K562 (cell line): ENCODE measurements at regions not wholly inside any gene's neighbourhood (a gene's known extent, or its start where the extent isn't known, plus 50 kb on each side); places are given as distances from the start of the nearest gene placed in this dataset.

Source experiments
- ATAC-seq: fragments of 200-7000 bp; cut with Tn5 transposase; 3 replicates; pipeline ENCODE4 v1.9.1; 2020; ENCODE audit warnings: moderate library complexity
- BruUV-seq: library from RNA; stranded (reverse); fragments of 400-500 nt; replicated peaks from 2 replicates; lab custom pipeline; 2021; lab: Mats Ljungman, UMichigan
- CTCF ChIA-PET: fragments of 300-600 bp; formaldehyde crosslinking; extraction: SDS; loops from one replicate; lab custom pipeline; 2021; ENCODE audit warnings: low intra/inter-chr PET ratio; lab: Yijun Ruan, JAX
- POLR2A ChIA-PET: fragments of 300-600, 350-650 bp; sonication (Branson Sonifier 250); formaldehyde crosslinking; extraction: SDS; loops from one replicate; lab custom pipeline; 2021; ENCODE audit warnings: antibody characterized with exemption, inconsistent platforms; lab: Yijun Ruan, JAX
- DNase-seq, 4 experiments: peaks; one replicate each; pipeline versions ENCODE4 v3.0.0 to v3.0.0-alpha.2; 2011 to 2018; ENCODE audit warnings: low spot score in 3 of 4, mixed read lengths in 3 of 4; ENCODE audit errors: extremely low read depth in 1 of 4
- FAIRE-seq: peaks from 2 replicates; lab custom pipeline; 2011; peaks lifted over from hg19 to GRCh38; lab: Jason Lieb, UNC
- H2AFZ ChIP-seq: 2 replicates; pipeline ENCODE4 v1.6.0; 2011; ENCODE audit warnings: low read depth, low read length, control low read depth, inconsistent platforms
- H3K27ac ChIP-seq: fragments of 200-600 bp; 3 replicates; pipeline ENCODE4 v1.8.0; 2011; ENCODE audit warnings: low read depth, mild to moderate bottlenecking, control low read depth, inconsistent platforms, low read length, moderate library complexity, mixed read lengths; ENCODE audit errors: extremely low read depth
- H3K27me3 ChIP-seq, 2 experiments: fragments of 300-600 bp in 1 of 2; 2 replicates in 1 of 2; 3 replicates in 1 of 2; pipeline versions ENCODE4 v1.6.0 to v1.8.0; 2011; ENCODE audit warnings: inconsistent platforms in 2 of 2, low read length in 2 of 2, mild to moderate bottlenecking in 1 of 2, mixed read lengths in 1 of 2, moderate library complexity in 1 of 2; ENCODE audit not compliant: control insufficient read depth in 2 of 2, insufficient read depth in 2 of 2
- H3K36me3 ChIP-seq: fragments of 300-600 bp; 3 replicates; pipeline ENCODE4 v1.8.0; 2011; ENCODE audit warnings: mild to moderate bottlenecking, low read length, inconsistent platforms; ENCODE audit not compliant: control insufficient read depth, insufficient read depth
- H3K4me1 ChIP-seq, 2 experiments: fragments of 200-600 bp in 1 of 2; replicated peaks in 1 of 2; 2 replicates in 1 of 2; 3 replicates in 1 of 2; pipeline versions ENCODE4 v1.5.1 to v1.8.0; 2011; ENCODE audit warnings: inconsistent platforms in 2 of 2, low read length in 2 of 2, mild to moderate bottlenecking in 1 of 2, mixed read lengths in 1 of 2, moderate library complexity in 1 of 2; ENCODE audit not compliant: control insufficient read depth in 2 of 2, insufficient read depth in 2 of 2
- H3K4me2 ChIP-seq: 2 replicates; pipeline ENCODE4 v1.6.1; 2011; ENCODE audit warnings: low read length, control low read depth, inconsistent platforms, mixed read lengths; ENCODE audit not compliant: insufficient read depth
- H3K4me3 ChIP-seq: fragments of 200-600 bp; sonication (generic), shearing (Covaris generic); 2 replicates; pipeline ENCODE4 v1.5.1; 2016; ENCODE audit warnings: control low read depth, inconsistent platforms
- H3K79me2 ChIP-seq: fragments of 200-600 bp; 3 replicates; pipeline ENCODE4 v1.8.0; 2011; ENCODE audit warnings: low read length, inconsistent platforms; ENCODE audit not compliant: control insufficient read depth, insufficient read depth
- H3K9ac ChIP-seq, 2 experiments: 2 replicates each; pipeline versions ENCODE4 v1.6.0 to v1.6.1; 2011; ENCODE audit warnings: low read depth in 2 of 2, low read length in 2 of 2, control low read depth in 1 of 2, inconsistent platforms in 1 of 2, mild to moderate bottlenecking in 1 of 2, mixed read lengths in 1 of 2; ENCODE audit not compliant: insufficient read depth in 1 of 2
- H3K9me1 ChIP-seq: one replicate; pipeline ENCODE4 v1.6.0; 2011; ENCODE audit warnings: inconsistent platforms, mild to moderate bottlenecking, low read length, moderate library complexity; ENCODE audit not compliant: control insufficient read depth, insufficient read depth
- H3K9me3 ChIP-seq: replicated peaks from 2 replicates; pipeline ENCODE4 v1.5.1; 2011; ENCODE audit warnings: low read depth, low read length, inconsistent platforms; ENCODE audit not compliant: control insufficient read depth, insufficient read depth
- H4K20me1 ChIP-seq: replicated peaks from 2 replicates; pipeline ENCODE4 v1.6.1; 2011; ENCODE audit warnings: low read length, inconsistent platforms, mixed read lengths; ENCODE audit not compliant: control insufficient read depth, insufficient read depth
- ATF7 ChIP-seq: fragments of 450-650 bp; IDR thresholded peaks from 2 replicates; pipeline ENCODE4 v1.7.1; 2014; ENCODE audit warnings: mild to moderate bottlenecking, moderate library complexity
- DDX20 ChIP-seq: fragments of 450-650 bp; IDR thresholded peaks from 2 replicates; pipeline ENCODE4 v1.6.1; 2016; ENCODE audit warnings: missing genetic modification characterization, low read depth, mild to moderate bottlenecking, missing compliant biosample characterization, moderate library complexity
- ILF3 ChIP-seq: fragments of 450-650 bp; IDR thresholded peaks from 2 replicates; pipeline ENCODE4 v1.6.1; 2018; ENCODE audit warnings: antibody characterized with exemption, mild to moderate bottlenecking, moderate library complexity, borderline replicate concordance
- IRF9 ChIP-seq: fragments of 450-650 bp; IDR thresholded peaks from 2 replicates; pipeline ENCODE4 v1.6.1; 2016; ENCODE audit warnings: missing biosample characterization, missing genetic modification characterization
- KHSRP ChIP-seq: fragments of 450-650 bp; IDR thresholded peaks from 2 replicates; pipeline ENCODE4 v1.6.1; 2017
- MIER1 ChIP-seq: fragments of 450-650 bp; IDR thresholded peaks from 2 replicates; pipeline ENCODE4 v1.6.1; 2016; ENCODE audit warnings: antibody characterized with exemption, mild to moderate bottlenecking, low read depth
- MLX ChIP-seq, 2 experiments: fragments of 450-650 bp in 1 of 2; sonication (generic) in 1 of 2; formaldehyde crosslinking; conservative IDR thresholded peaks; 2 replicates each; pipeline versions ENCODE4 v1.4.0 to v1.8.1; 2020 to 2022; ENCODE audit warnings: mild to moderate bottlenecking in 1 of 2, missing genetic modification reagents in 1 of 2
- SMARCC2 ChIP-seq: fragments of 450-650 bp; IDR thresholded peaks from 2 replicates; pipeline ENCODE4 v1.6.1; 2017; ENCODE audit warnings: antibody characterized with exemption, moderate library complexity, mild to moderate bottlenecking, low read depth
- TAF1 ChIP-seq: IDR thresholded peaks from 2 replicates; pipeline ENCODE4 v1.6.1; 2011; ENCODE audit warnings: mild to moderate bottlenecking, low read length, moderate library complexity; ENCODE audit not compliant: insufficient read depth, control insufficient read depth, severe bottlenecking; ENCODE audit errors: extremely low read depth
- ZNF395 ChIP-seq: fragments of 200-800 bp; sonication (Bioruptor generic); IDR thresholded peaks from 2 replicates; pipeline ENCODE4 v1.6.1; 2017; ENCODE audit warnings: missing genetic modification characterization, missing compliant biosample characterization
- ZNF695 ChIP-seq: fragments of 450-650 bp; formaldehyde crosslinking; IDR thresholded peaks from 2 replicates; pipeline ENCODE4 v1.4.0; 2020; ENCODE audit warnings: mild to moderate bottlenecking, moderate library complexity
- ZNF766 ChIP-seq: fragments of 200-800 bp; sonication (Bioruptor generic); conservative IDR thresholded peaks from 2 replicates; pipeline ENCODE4 v1.6.1; 2016; ENCODE audit warnings: missing genetic modification characterization, missing compliant biosample characterization
- WGBS: fragments of 100-300 bp; shearing (Covaris generic); methylation state at CpG from one replicate; pipeline ENCODE4 v1.1.6; 2016; ENCODE audit warnings: low coverage, mixed read lengths; ENCODE audit not compliant: insufficient coverage; ENCODE audit errors: missing lambda C conversion rate; 5-methylcytosine and 5-hydroxymethylcytosine counted together
- in situ Hi-C: fragments of 300-500 bp; cut with MboI; formaldehyde crosslinking; loops from 4 replicates; pipeline ENCODE4 v1.15.0; 2018; ENCODE audit warnings: inconsistent platforms, mixed read lengths
- intact Hi-C: fragments of 100-400 bp; cut with micrococcal nuclease; formaldehyde crosslinking; loops from 2 replicates; pipeline ENCODE4 v1.14.2; 2022

GRCh38 chr3:64814351-64814750, 126.6 kb upstream of the ADAMTS9 start:
- H3K79me2 ChIP-seq = no peaks in the 10 kb centered on the region
- in situ Hi-C loops = no loop called here
- no peak for FAIRE-seq
- TF ChIP-seq IRF9 (tag) = no peak
- no peak for TF ChIP-seq ATF7
- no peak for TF ChIP-seq DDX20 (tag)
- no peak for TF ChIP-seq MLX (CRISPR knock-in tag; conservative IDR thresholded peaks at IDR 0.05)
- no peak for TF ChIP-seq ILF3
- no peak for TF ChIP-seq SMARCC2
- TF ChIP-seq KHSRP = no peak
- no peak for TF ChIP-seq TAF1
- TF ChIP-seq ZNF766 (CRISPR knock-in tag) = no peak
- no peak for TF ChIP-seq ZNF395 (CRISPR knock-in tag)
- no peak for TF ChIP-seq MIER1
- TF ChIP-seq ZNF695 (CRISPR knock-in tag) = no peak
- TF ChIP-seq, all 486 proteins: peak for 0
- no peak overlapping the region for H3K4me3 ChIP-seq
- H2AFZ ChIP-seq = no peak overlapping the region
- DNase-seq = no peak
- WGBS = 0% methylated on average over 2 of the region's 2 CpGs
- ChIA-PET CTCF (no interaction called here), POLR2A (interaction anchor here (0.8 kb wide), 1 partner anchor 105 kb away, joined by 3 read pairs; no protein-coding TSS in a partner anchor)
- intact Hi-C loops = no loop called here
- H3K4me2 ChIP-seq = no peak overlapping the region
- H3K9me3 ChIP-seq = no peaks in the 10 kb centered on the region
- no peak overlapping the region for H3K9ac ChIP-seq
- no peaks in the 10 kb centered on the region for H3K4me1 ChIP-seq
- no TSS peak for BruUV-seq
- no peak for ATAC-seq
- no peaks in the 10 kb centered on the region for H4K20me1 ChIP-seq
- H3K36me3 ChIP-seq = no peaks in the 10 kb centered on the region
- 0 out of 5 replicates have a peak, but pooled peaks cover 0 to 3% of the 10 kb centered on the region in 2 experiments for H3K27me3 ChIP-seq
- no peak overlapping the region for H3K27ac ChIP-seq
- H3K9me1 ChIP-seq = no peaks in the 10 kb centered on the region
